HFFc6 (cell line): ENCODE measurements at regions not wholly inside any gene's neighbourhood (a gene's known extent, or its start where the extent isn't known, plus 50 kb on each side); places are given as distances from the start of the nearest gene placed in this dataset.

ENCODE experiments used
- DNase-seq: peaks from one replicate; pipeline ENCODE4 v3.0.0-alpha.2; 2018
- H3K27ac Mint-ChIP-seq: 2 replicates; pipeline ENCODE4 v1.8.0; 2020; ENCODE audit warnings: mild to moderate bottlenecking, mixed read lengths
- H3K27me3 Mint-ChIP-seq: 2 replicates; pipeline ENCODE4 v1.8.0; 2021; ENCODE audit warnings: mild to moderate bottlenecking, moderate library complexity, mixed read lengths; ENCODE audit not compliant: insufficient read depth
- H3K36me3 Mint-ChIP-seq: 2 replicates; pipeline ENCODE4 v1.8.0; 2021; ENCODE audit warnings: low read depth, mixed read lengths
- H3K4me1 Mint-ChIP-seq: 2 replicates; pipeline ENCODE4 v1.8.0; 2020; ENCODE audit warnings: low read depth, mixed read lengths
- H3K4me3 Mint-ChIP-seq: 2 replicates; pipeline ENCODE4 v1.8.0; 2020; ENCODE audit warnings: mild to moderate bottlenecking, moderate library complexity, mixed read lengths
- H3K9me3 Mint-ChIP-seq: 2 replicates; pipeline ENCODE4 v1.8.0; 2020; ENCODE audit warnings: mild to moderate bottlenecking, mixed read lengths
- CTCF ChIP-seq: fragments of 200-600 bp; sonication (generic); IDR thresholded peaks from 2 replicates; pipeline ENCODE4 v1.5.0; 2021; ENCODE audit warnings: antibody characterized with exemption, mild to moderate bottlenecking

- Mint-ChIP-seq H3K9me3 (peaks cover 66% of the 10 kb centered on the region), H3K27me3 (no peaks in the 10 kb centered on the region; the same call in 1 of the 2 replicates), H3K4me3 (no peak overlapping the region), H3K4me1 (no peaks in the 10 kb centered on the region), H3K36me3 (no peaks in the 10 kb centered on the region), H3K27ac (no peak overlapping the region)
- DNase-seq, result no peak
- no peak for TF ChIP-seq CTCF
Measured at GRCh38 chr10:10418387-10418786, 599.3 kb upstream of the CELF2 start.

DNA sequence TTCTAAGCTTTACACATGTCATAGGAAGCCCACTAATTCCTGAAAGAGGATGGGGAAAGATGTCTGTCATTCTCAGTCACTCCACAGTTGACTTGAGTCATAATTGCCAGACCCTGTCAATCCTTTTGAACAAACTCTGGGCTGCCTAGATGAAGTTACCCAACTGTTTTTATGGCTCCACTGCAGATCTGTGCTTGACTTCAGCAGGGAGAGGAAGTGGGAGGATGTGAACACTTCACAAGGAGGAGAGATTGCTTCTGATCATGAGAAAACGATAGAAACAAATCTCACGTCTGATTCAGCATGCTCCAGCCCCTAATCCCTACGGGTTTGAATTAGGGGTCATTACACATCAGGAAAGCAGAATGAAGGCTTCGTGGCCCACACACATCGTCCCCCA lies 596.6 kb upstream of the CELF2 start:
- Mint-ChIP-seq H3K27ac (no peak overlapping the region), H3K4me1 (no peaks in the 10 kb centered on the region), H3K36me3 (no peaks in the 10 kb centered on the region), H3K9me3 (peaks cover 57% of the 10 kb centered on the region), H3K27me3 (no peaks in the 10 kb centered on the region), H3K4me3 (no peak overlapping the region)
- no peak for TF ChIP-seq CTCF
- no peak for DNase-seq

- no peak for TF ChIP-seq CTCF
- Mint-ChIP-seq H3K4me1 (no peaks in the 10 kb centered on the region), H3K4me3 (no peak overlapping the region), H3K36me3 (no peaks in the 10 kb centered on the region), H3K9me3 (peaks cover 33% of the 10 kb centered on the region), H3K27ac (no peak overlapping the region), H3K27me3 (no peaks in the 10 kb centered on the region)
- DNase-seq, result no peak
Measured at GRCh38 chr10:10431422-10432066, 586.1 kb upstream of the CELF2 start.

DNA sequence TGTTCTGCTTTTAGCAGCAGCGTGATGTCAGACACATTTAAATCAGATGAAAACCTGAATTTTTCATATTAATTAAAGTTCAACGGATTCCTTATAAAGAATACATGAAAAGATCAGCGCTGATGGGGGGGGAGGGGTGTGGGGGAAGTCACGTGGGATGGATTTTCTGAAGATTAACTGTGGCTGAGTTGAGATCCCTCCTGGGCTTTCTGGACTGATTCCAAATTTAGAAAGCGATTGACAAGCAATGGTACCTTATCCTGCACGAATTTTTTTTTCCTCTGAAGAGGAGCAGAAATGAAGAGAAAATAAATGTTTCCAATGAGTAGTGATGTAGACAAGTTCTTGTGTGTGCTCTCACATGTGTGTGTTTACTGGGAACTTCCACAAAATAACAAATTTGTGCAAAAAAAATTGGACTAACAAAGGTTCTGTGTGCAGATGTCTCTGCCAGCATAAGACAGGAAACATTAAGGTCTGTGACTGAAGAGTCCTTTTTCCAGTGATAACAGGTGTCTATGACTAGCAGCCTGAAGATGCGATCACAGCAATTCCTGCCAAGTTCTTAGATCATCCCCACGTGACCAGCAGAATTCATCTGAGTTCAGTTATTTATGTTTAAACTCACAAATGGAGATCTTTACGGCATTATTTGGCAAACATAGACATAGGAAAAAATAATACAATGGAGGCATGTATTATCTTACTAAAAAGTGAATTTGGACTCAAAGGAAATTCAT lies 585.2 kb upstream of the CELF2 start:
- H3K27ac Mint-ChIP-seq, result no peak overlapping the region
- DNase-seq, result no peak
- TF ChIP-seq CTCF, result no peak
- H3K4me3 Mint-ChIP-seq, result no peak overlapping the region
- H3K27me3 Mint-ChIP-seq, result no peaks in the 10 kb centered on the region
- no peaks in the 10 kb centered on the region for H3K4me1 Mint-ChIP-seq
- no peaks in the 10 kb centered on the region for H3K36me3 Mint-ChIP-seq
- peaks cover 36% of the 10 kb centered on the region for H3K9me3 Mint-ChIP-seq

DNA sequence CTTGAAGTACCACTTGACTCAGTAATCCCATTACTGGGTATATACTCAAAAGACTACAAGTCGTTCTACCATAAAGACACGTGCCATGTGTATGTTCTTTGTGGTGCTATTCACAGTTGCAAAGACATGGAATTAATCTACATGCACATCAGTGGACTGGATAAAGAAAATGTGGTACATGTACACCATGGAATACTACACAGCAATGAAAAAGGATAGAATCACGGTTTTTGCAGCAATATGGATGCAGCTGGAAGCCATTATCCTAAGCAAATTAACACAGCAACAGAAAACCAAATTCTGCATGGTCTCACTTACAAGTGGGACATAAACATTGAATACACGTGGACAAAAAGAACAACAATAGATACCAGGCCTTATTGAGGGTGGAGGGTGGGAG lies 583.4 kb upstream of the CELF2 start:
- peaks cover 2% of the 10 kb centered on the region; the same call in 1 of the 2 replicates for H3K27me3 Mint-ChIP-seq
- no peak for TF ChIP-seq CTCF
- H3K4me3 Mint-ChIP-seq, result no peak overlapping the region
- H3K9me3 Mint-ChIP-seq, result peaks cover 45% of the 10 kb centered on the region
- H3K27ac Mint-ChIP-seq, result no peak overlapping the region
- no peaks in the 10 kb centered on the region for H3K36me3 Mint-ChIP-seq
- DNase-seq, result no peak
- no peaks in the 10 kb centered on the region for H3K4me1 Mint-ChIP-seq
